Ishikawa (cell line): ENCODE measurements at regions not wholly inside any gene's neighbourhood (a gene's known extent, or its start where the extent isn't known, plus 50 kb on each side); places are given as distances from the start of the nearest gene placed in this dataset.

Experiments
- CEBPB ChIP-seq: IDR thresholded peaks from 2 replicates; pipeline ENCODE4 v1.6.1; 2012
- CREB1 ChIP-seq: IDR thresholded peaks from 2 replicates; pipeline ENCODE4 v1.6.1; 2012; ENCODE audit warnings: low read depth
- EGR1 ChIP-seq: IDR thresholded peaks from 2 replicates; pipeline ENCODE4 v1.6.1; 2012
- EP300 ChIP-seq: IDR thresholded peaks from 2 replicates; pipeline ENCODE4 v1.6.1; 2012; ENCODE audit warnings: borderline replicate concordance
- TAF1 ChIP-seq: IDR thresholded peaks from 2 replicates; pipeline ENCODE4 v1.6.1; 2012; ENCODE audit warnings: low read depth, mild to moderate bottlenecking
- TEAD4 ChIP-seq: IDR thresholded peaks from 2 replicates; pipeline ENCODE4 v1.6.1; 2012

GRCh38 chr3:177249203-177249602, 51.9 kb upstream of the TBL1XR1 start:
- no peak for TF ChIP-seq EGR1
- TF ChIP-seq EP300: no peak
- no peak for TF ChIP-seq TEAD4
- TF ChIP-seq CEBPB: no peak
- no peak for TF ChIP-seq CREB1
- TF ChIP-seq TAF1: no peak
